Caco-2 (cell line): ENCODE measurements at regions not wholly inside any gene's neighbourhood (a gene's known extent, or its start where the extent isn't known, plus 50 kb on each side); places are given as distances from the start of the nearest gene placed in this dataset.
"Not testable (repeated sequence)": the region's sequence is repeated elsewhere in the genome, so short reads cannot be mapped to it uniquely, and the experiment has no call there.

Experiments used
- BruUV-seq: library from RNA; stranded (reverse); fragments of 400-500 nt; replicated peaks from 2 replicates; lab custom pipeline; 2021; lab: Mats Ljungman, UMichigan
- CTCF ChIA-PET: fragments of 300-600 bp; sonication (Branson Sonifier 250); formaldehyde crosslinking; loops from one replicate; lab custom pipeline; 2022; ENCODE audit warnings: antibody characterized with exemption; lab: Charles Lee
- POLR2A ChIA-PET: fragments of 300-600 bp; sonication (Branson Sonifier 250); formaldehyde crosslinking; loops from one replicate; lab custom pipeline; 2022; ENCODE audit warnings: antibody characterized with exemption; lab: Charles Lee
- DNase-seq, 2 experiments: peaks; one replicate each; pipeline versions ENCODE4 v3.0.0 to v3.0.0-alpha.2; 2020 to 2022
- H3K27me3 ChIP-seq: replicated peaks from 2 replicates; pipeline ENCODE4 v1.6.0; 2011; ENCODE audit warnings: low read length; ENCODE audit not compliant: control insufficient read depth, insufficient read depth
- H3K36me3 ChIP-seq: 2 replicates; pipeline ENCODE4 v1.5.1; 2011; ENCODE audit warnings: low read length; ENCODE audit not compliant: control insufficient read depth, insufficient read depth
- H3K4me1 ChIP-seq: fragments of 250-450 bp; sonication (Bioruptor Pico); 2 replicates; pipeline ENCODE4 v1.5.1; 2020; ENCODE audit warnings: mild to moderate bottlenecking
- H3K4me3 ChIP-seq: 2 replicates; pipeline ENCODE4 v1.5.1; 2011; ENCODE audit warnings: low read depth, mild to moderate bottlenecking, control low read depth, low read length
- H3K9me3 ChIP-seq: fragments of 250-450 bp; sonication (Bioruptor Pico); 2 replicates; pipeline ENCODE4 v1.5.1; 2020; ENCODE audit warnings: mild to moderate bottlenecking, moderate library complexity
- H3K27ac Mint-ChIP-seq: one replicate; pipeline ENCODE4 v1.8.0; 2022; ENCODE audit warnings: mixed read lengths; ENCODE audit not compliant: unreplicated experiment
- H3K27me3 Mint-ChIP-seq: one replicate; pipeline ENCODE4 v1.8.0; 2022; ENCODE audit warnings: mixed read lengths; ENCODE audit not compliant: insufficient read depth, unreplicated experiment
- H3K36me3 Mint-ChIP-seq: one replicate; pipeline ENCODE4 v1.8.0; 2022; ENCODE audit warnings: mild to moderate bottlenecking, mixed read lengths; ENCODE audit not compliant: insufficient read depth, unreplicated experiment
- H3K4me1 Mint-ChIP-seq: one replicate; pipeline ENCODE4 v1.8.0; 2022; ENCODE audit warnings: low read depth, mixed read lengths; ENCODE audit not compliant: unreplicated experiment
- H3K4me3 Mint-ChIP-seq: one replicate; pipeline ENCODE4 v1.8.0; 2022; ENCODE audit warnings: mild to moderate bottlenecking, moderate library complexity, mixed read lengths; ENCODE audit not compliant: unreplicated experiment
- H3K9me3 Mint-ChIP-seq: one replicate; pipeline ENCODE4 v1.8.0; 2022; ENCODE audit warnings: mixed read lengths; ENCODE audit not compliant: unreplicated experiment
- intact Hi-C: fragments of 100-400 bp; cut with micrococcal nuclease; formaldehyde crosslinking; loops from one replicate; pipeline ENCODE4 v1.10.0; 2022; ENCODE audit not compliant: unreplicated experiment

GRCh38 chr15:24240580-24240979 lies 435.0 kb upstream of the NPAP1 start:
- CTCF ChIA-PET, H3K4me3 Mint-ChIP-seq, H3K27ac Mint-ChIP-seq, H3K9me3 Mint-ChIP-seq, H3K4me1 ChIP-seq, H3K4me1 Mint-ChIP-seq, H3K27me3 ChIP-seq, H3K36me3 ChIP-seq, H3K4me3 ChIP-seq, intact Hi-C loops, H3K36me3 Mint-ChIP-seq, H3K9me3 ChIP-seq, DNase-seq, H3K27me3 Mint-ChIP-seq, BruUV-seq, POLR2A ChIA-PET: not testable (repeated sequence)

GRCh38 chr15:24259106-24259505 lies 416.5 kb upstream of the NPAP1 start:
- H3K27ac Mint-ChIP-seq, H3K36me3 Mint-ChIP-seq, H3K27me3 Mint-ChIP-seq, CTCF ChIA-PET, H3K4me3 Mint-ChIP-seq, H3K9me3 ChIP-seq, H3K4me1 Mint-ChIP-seq, DNase-seq, H3K4me1 ChIP-seq, intact Hi-C loops, POLR2A ChIA-PET, BruUV-seq, H3K36me3 ChIP-seq, H3K27me3 ChIP-seq, H3K4me3 ChIP-seq: not testable (repeated sequence)
- H3K9me3 Mint-ChIP-seq: peaks cover 20% of the 10 kb centered on the region

- H3K27ac Mint-ChIP-seq, H3K4me3 Mint-ChIP-seq, H3K4me1 Mint-ChIP-seq, CTCF ChIA-PET, POLR2A ChIA-PET, DNase-seq, H3K9me3 ChIP-seq, H3K9me3 Mint-ChIP-seq, intact Hi-C loops, H3K36me3 ChIP-seq, H3K4me3 ChIP-seq, BruUV-seq, H3K36me3 Mint-ChIP-seq, H3K4me1 ChIP-seq, H3K27me3 Mint-ChIP-seq, H3K27me3 ChIP-seq: not testable (repeated sequence)
Observed at GRCh38 chr15:24260407-24260806, 415.2 kb upstream of the NPAP1 start.

GRCh38 chr15:24260854-24261253 lies 414.7 kb upstream of the NPAP1 start:
- H3K36me3 Mint-ChIP-seq, H3K4me3 Mint-ChIP-seq, H3K36me3 ChIP-seq, H3K4me1 ChIP-seq, H3K4me1 Mint-ChIP-seq, BruUV-seq, H3K4me3 ChIP-seq, CTCF ChIA-PET, H3K27ac Mint-ChIP-seq, intact Hi-C loops, POLR2A ChIA-PET, DNase-seq, H3K9me3 Mint-ChIP-seq, H3K9me3 ChIP-seq, H3K27me3 Mint-ChIP-seq, H3K27me3 ChIP-seq: not testable (repeated sequence)

GRCh38 chr15:24268536-24269165 lies 406.9 kb upstream of the NPAP1 start:
- H3K4me3 Mint-ChIP-seq, DNase-seq, intact Hi-C loops, CTCF ChIA-PET, H3K27ac Mint-ChIP-seq, H3K4me1 ChIP-seq, POLR2A ChIA-PET, H3K4me3 ChIP-seq, H3K27me3 Mint-ChIP-seq, H3K4me1 Mint-ChIP-seq, H3K36me3 Mint-ChIP-seq, H3K27me3 ChIP-seq, H3K9me3 ChIP-seq, BruUV-seq, H3K9me3 Mint-ChIP-seq, H3K36me3 ChIP-seq: not testable (repeated sequence)
